Heart right ventricle (tissue), 16 donors: ENCODE measurements at regions not wholly inside any gene's neighbourhood (a gene's known extent, or its start where the extent isn't known, plus 50 kb on each side); places are given as distances from the start of the nearest gene placed in this dataset.
A peak's percentile ranks its signal among the peaks of the same experiment; 100 is the strongest.

ENCODE experiments used
- ATAC-seq, 8 donors: fragments of 200-7000 bp; cut with Tn5 transposase; one replicate each; pipeline ENCODE4 v1.9.1; 2020; ENCODE audit warnings: mild to moderate bottlenecking in 8 of 8, moderate library complexity in 8 of 8, moderate number of reproducible peaks in 1 of 8
- DNase-seq, 2 donors: peaks; one replicate each; pipeline ENCODE4 v3.0.0-alpha.2; 2020
- H3K27ac ChIP-seq, 10 donors: fragments of 200-600 bp; sonication (generic) in 2 of 10; one replicate each; pipeline versions ENCODE4 v1.5.0 to v1.8.0; 2020 to 2022; ENCODE audit warnings: mild to moderate bottlenecking in 3 of 10
- H3K27me3 ChIP-seq, 7 donors: fragments of 200-600 bp; one replicate each; pipeline ENCODE4 v1.8.0; 2021 to 2022; ENCODE audit warnings: mild to moderate bottlenecking in 2 of 7
- H3K36me3 ChIP-seq, 9 donors: fragments of 200-600 bp; sonication (generic) in 1 of 9; one replicate each; pipeline versions ENCODE4 v1.5.0 to v1.8.0; 2020 to 2022; ENCODE audit warnings: mild to moderate bottlenecking in 2 of 9
- H3K4me1 ChIP-seq, 9 donors: fragments of 200-600 bp; sonication (generic) in 1 of 9; one replicate each; pipeline versions ENCODE4 v1.5.0 to v1.8.0; 2020 to 2022; ENCODE audit warnings: mild to moderate bottlenecking in 4 of 9
- H3K4me3 ChIP-seq, 10 donors: fragments of 200-600 bp; sonication (generic) in 2 of 10; one replicate each; pipeline versions ENCODE4 v1.5.0 to v1.8.0; 2020 to 2022; ENCODE audit warnings: mild to moderate bottlenecking in 7 of 10, moderate library complexity in 2 of 10
- H3K9me3 ChIP-seq, 11 donors: fragments of 200-600 bp in 10 of 11; sonication (generic) in 2 of 11; one replicate each; pipeline versions ENCODE4 v1.5.0 to v1.8.0; 2013 to 2022; ENCODE audit warnings: mild to moderate bottlenecking in 2 of 11, control low read depth in 1 of 11, moderate library complexity in 1 of 11
- WGBS, 2 donors: extraction: QIAGEN DNeasy Blood & Tissue Kit; methylation state at CpG; one replicate each; pipeline ENCODE4 v1.1.7; 2013; ENCODE audit warnings: inconsistent platforms in 1 of 2; 5-methylcytosine and 5-hydroxymethylcytosine counted together
- intact Hi-C, 10 donors: fragments of 100-400 bp; cut with DNase I; formaldehyde crosslinking; loops; one replicate each; pipeline versions ENCODE4 v1.11.1 to v1.14.2; 2022
- TF ChIP-seq, protein P1 (sequence below), 9 donors: fragments of 200-600 bp; sonication (generic) in 2 of 9; IDR thresholded peaks; one replicate each; pipeline versions ENCODE4 v1.5.0 to v1.8.0; 2021 to 2022; ENCODE audit warnings: antibody characterized with exemption in 9 of 9, mild to moderate bottlenecking in 5 of 9, moderate library complexity in 1 of 9
- donor health status: Arrhythmogenic right ventricular cardiomyopathy.
- donor health status: ischemic (EF 13 %, LVEDD 7.1; RV severe dilation, severe dysfunction).
- donor health status: healthy with polysubstance abuse.
- donor health status: DM: no; HTN: yes; CAD: no.
- donor health status: DM: no; HTN: no; CAD: no.
- donor health status: ischemic (EF 25% LVEDD 6.9; RV normal size, moderate dysfunction).
- donor health status: ischemic (EF 25% LVEDD 5.7; RV mildly dilated, moderate dysfunction).
- donor health status: healthy.
- donor health status: DM: yes; HTN: yes; CAD: no.
- donor health status: Ischemic cardiomyopathy.
- donor health status: ischemic (EF 35%, LVEDD 5.7; RV mildly dilated, moderate dysfunction).
- donor health status: nonischemic (EF 11% LVEDD 7.7; RV severe dilation, severe dysfunction).
- donor health status: DM: yes; HTN: yes; CAD: no.
- donor health status: PGD.
- donor health status: ischemic (EF 29% LVEDD 5.4; RV normal size, mild dysfunction).
- donor health status: nonischemic (EF 23%, LVEDD 6.1; RV moderate dilation, normal function).

DNA sequence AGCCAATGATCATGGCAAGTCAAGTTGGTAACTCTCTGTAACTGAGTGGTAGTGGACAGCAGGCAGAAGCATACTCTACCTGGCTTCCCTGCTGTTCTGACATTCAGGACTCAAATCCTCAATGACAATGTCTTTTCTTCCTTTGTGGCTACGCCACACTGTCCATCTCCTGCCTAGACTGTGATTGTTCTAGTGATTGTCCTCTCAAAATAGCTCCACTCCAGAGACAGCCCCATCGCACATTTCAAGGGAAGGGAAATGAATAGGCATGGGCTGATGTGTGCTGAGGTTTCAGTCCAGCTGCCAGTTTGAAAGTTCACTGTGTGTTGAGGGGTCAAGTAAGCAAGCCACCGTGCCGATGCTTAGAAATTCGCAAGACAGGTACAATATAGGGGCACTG lies 227.0 kb upstream of the WWC1 start:
- no peak for DNase-seq
- no peak overlapping the region for H3K4me3 ChIP-seq
- TF ChIP-seq, protein P1, sequence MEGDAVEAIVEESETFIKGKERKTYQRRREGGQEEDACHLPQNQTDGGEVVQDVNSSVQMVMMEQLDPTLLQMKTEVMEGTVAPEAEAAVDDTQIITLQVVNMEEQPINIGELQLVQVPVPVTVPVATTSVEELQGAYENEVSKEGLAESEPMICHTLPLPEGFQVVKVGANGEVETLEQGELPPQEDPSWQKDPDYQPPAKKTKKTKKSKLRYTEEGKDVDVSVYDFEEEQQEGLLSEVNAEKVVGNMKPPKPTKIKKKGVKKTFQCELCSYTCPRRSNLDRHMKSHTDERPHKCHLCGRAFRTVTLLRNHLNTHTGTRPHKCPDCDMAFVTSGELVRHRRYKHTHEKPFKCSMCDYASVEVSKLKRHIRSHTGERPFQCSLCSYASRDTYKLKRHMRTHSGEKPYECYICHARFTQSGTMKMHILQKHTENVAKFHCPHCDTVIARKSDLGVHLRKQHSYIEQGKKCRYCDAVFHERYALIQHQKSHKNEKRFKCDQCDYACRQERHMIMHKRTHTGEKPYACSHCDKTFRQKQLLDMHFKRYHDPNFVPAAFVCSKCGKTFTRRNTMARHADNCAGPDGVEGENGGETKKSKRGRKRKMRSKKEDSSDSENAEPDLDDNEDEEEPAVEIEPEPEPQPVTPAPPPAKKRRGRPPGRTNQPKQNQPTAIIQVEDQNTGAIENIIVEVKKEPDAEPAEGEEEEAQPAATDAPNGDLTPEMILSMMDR (IDR thresholded peaks at IDR 0.05) = no peak
- H3K36me3 ChIP-seq = peaks cover 0 to 19% (median 0%) of the 10 kb centered on the region in 9 donors
- 70 to 72% methylated on average over 5 of the region's 5 CpGs for WGBS, 2 donors
- peaks cover 0 to 14% (median 0%) of the 10 kb centered on the region in 9 donors for H3K4me1 ChIP-seq
- H3K27ac ChIP-seq = no peak overlapping the region
- peak in 6 of 8 donors; percentile 28 to 69 (median 60) for ATAC-seq
- intact Hi-C loops = no loop called here
- no peaks in the 10 kb centered on the region for H3K9me3 ChIP-seq
- no peaks in the 10 kb centered on the region for H3K27me3 ChIP-seq

DNA sequence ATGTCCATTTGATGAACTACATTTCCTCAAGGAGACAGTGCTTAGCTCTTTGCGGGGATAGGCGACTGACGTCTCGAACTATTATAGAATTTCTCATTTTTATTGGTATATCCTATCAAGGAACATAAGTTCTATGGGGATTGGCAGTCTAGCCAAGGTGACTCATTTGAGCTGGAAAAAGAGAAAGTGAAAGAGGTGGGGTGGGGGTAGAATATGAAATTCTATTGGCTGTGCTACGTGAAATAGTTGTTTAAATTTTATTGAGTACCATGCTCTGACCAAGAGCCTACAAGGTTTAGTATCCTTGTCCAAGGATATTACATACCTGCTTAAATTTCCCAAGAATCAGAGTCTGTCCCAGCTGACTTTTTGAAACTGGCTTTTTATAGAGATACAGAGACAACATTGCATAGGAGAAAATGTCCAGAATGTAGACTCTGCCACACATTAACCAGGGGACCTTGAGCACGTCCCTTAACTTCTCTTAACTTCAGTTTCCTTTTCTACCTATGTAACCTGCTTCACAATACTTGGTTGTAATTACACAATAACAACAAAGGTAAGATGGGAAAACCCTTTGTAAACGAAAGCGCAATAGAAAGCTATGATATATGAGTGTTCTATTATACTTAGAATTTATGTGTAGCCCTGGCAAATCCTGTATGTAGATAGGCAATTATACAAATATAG lies 226.4 kb upstream of the WWC1 start:
- intact Hi-C loops = no loop called here
- no peak overlapping the region for H3K27ac ChIP-seq
- H3K36me3 ChIP-seq = peaks cover 0 to 19% (median 0%) of the 10 kb centered on the region in 9 donors
- 93 to 96% methylated on average over 8 of the region's 8 CpGs for WGBS, 2 donors
- DNase-seq (no peak), ATAC-seq (no peak)
- TF ChIP-seq, protein P1 (IDR thresholded peaks at IDR 0.05) = no peak
- no peak overlapping the region for H3K4me3 ChIP-seq
- H3K27me3 ChIP-seq = no peaks in the 10 kb centered on the region
- no peaks in the 10 kb centered on the region for H3K9me3 ChIP-seq
- H3K4me1 ChIP-seq = peaks cover 0 to 15% (median 0%) of the 10 kb centered on the region in 9 donors

DNA sequence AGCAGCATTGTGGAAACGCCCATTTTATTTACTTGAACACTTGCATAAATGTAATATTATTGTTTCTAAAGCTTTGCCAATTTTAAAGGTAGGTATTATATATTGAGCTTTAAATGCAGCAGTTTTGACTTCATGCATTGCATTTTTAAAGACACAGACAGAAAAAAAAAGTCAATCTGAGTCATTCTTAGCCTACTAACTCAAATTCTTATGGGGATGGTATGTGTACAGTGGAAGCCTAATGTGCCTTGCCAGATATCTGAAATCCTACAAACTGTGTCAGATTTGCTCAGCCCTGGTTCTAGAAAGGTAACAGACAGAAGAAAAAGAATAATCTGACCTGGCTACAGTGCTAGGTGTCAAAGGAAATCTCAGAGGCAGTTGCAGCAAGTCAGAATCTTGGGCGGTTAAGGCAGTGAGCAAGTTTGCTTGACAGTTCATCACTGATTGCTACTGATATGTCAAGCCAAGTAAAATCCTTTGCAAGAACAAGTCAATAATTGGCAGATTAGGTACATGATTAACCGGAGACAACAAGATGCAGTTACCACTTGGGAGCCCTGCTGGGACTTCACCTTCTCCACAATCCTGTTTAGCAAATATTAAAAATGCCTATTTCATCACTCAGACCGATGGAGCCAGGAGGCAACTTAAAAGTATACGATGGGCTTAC lies 224.8 kb upstream of the WWC1 start:
- Histone ChIP-seq H3K4me3 (no peak overlapping the region), H3K9me3 (no peaks in the 10 kb centered on the region), H3K36me3 (peaks cover 0 to 19% (median 0%) of the 10 kb centered on the region in 9 donors), H3K27me3 (no peaks in the 10 kb centered on the region), H3K4me1 (peaks cover 0 to 15% (median 0%) of the 10 kb centered on the region in 9 donors), H3K27ac (no peak overlapping the region)
- DNase-seq = no peak
- WGBS, 2 donors = 84 to 90% methylated on average over 5 of the region's 5 CpGs
- TF ChIP-seq, protein P1 (IDR thresholded peaks at IDR 0.05) = no peak
- intact Hi-C loops = no loop called here
- ATAC-seq = no peak

DNA sequence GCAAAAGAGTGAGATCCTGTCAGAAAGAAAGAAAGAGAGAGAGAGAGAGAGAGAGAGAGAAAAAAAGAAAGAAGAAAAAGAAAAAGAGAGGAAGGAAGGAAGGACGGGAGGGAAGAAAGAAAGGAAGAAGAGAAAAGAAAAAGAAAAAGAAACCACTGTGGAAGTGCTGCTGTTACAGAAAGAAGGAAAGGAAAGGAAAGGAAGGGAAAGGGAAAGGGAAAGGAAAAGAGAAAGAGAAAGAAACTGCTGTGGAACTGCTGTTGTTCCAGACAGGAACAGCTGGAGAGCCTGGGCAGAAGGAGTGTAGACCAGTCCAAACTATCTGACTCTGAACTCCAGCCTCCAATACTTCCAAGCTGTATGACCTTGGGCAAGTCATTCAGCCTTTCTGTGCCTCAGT lies 220.7 kb upstream of the WWC1 start:
- TF ChIP-seq, protein P1 (IDR thresholded peaks at IDR 0.05) = no peak
- ATAC-seq = no peak
- H3K36me3 ChIP-seq = peaks cover 0 to 7% (median 0%) of the 10 kb centered on the region in 9 donors
- H3K9me3 ChIP-seq = no peaks in the 10 kb centered on the region
- no peak overlapping the region for H3K4me3 ChIP-seq
- DNase-seq = no peak
- intact Hi-C loops = no loop called here
- H3K27me3 ChIP-seq = no peaks in the 10 kb centered on the region
- H3K4me1 ChIP-seq = peaks cover 0 to 32% (median 9%) of the 10 kb centered on the region in 9 donors
- WGBS, 2 donors = 29 to 85% methylated on average over 1 of the region's 1 CpG
- no peak overlapping the region for H3K27ac ChIP-seq
